Activated T-helper 1 cell treated with anti-CD3 and anti-CD28 coated beads, Interleukin-2, amount 50 U/mL, for 16 hours (primary cell): ENCODE measurements at regions not wholly inside any gene's neighbourhood (a gene's known extent, or its start where the extent isn't known, plus 50 kb on each side); places are given as distances from the start of the nearest gene placed in this dataset.

ENCODE experiments used
- DNase-seq, 2 donors: peaks; one replicate each; pipeline ENCODE4 v3.0.0-alpha.2; 2020; ENCODE audit warnings: low read depth in 1 of 2, low spot score in 1 of 2

DNA sequence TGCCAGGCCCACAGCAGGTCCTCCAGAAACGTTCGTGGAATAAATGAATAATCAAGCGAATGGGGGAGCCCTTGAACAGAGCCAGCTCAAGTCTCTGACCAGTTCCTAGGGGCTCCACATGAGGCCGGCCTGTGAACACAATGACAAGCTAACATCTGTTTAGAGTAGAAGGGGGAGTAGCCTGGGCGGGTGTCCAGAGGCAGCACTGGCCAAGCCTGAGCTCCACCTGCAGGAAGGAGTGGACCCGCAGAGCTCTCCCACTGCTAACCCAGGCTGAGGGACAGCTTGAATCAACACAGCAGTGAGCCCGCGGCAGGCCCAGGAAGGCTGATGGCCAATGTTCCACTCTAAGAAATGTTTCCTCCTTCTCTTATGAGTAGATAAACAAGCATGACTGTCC is 234.8 kb upstream of the RAB6C start:
- DNase-seq = no peak

DNA sequence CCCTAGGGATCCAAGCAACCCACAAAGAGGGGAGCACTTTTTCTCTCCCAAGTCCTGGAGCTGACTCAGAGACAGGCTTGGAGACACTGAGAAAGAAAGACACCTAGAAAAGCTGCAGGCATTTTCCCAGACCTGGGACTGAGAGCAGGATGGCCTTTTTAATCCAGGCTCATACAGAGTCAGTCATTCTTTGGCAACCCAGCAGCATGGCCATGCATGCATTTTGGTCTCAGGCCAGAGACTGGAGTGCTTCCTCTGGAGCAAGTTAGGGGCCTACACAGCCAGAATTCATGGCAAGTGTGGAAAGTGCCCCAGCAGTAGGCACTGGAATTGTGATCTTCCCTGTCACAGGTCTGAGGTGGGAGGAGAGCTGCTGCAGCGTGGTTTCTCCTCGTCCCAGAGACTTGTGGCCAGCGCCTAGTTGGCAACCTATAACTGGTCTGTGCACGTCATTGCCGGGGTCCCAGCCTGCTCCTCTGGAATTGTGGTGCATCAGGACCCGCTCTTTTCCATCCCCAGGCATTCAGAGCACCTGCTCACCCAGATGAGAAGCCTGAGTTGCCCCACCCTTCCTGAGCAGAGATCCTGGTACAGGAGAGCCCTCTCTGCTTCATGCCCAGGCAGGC is 231.9 kb upstream of the RAB6C start:
- no peak for DNase-seq

DNA sequence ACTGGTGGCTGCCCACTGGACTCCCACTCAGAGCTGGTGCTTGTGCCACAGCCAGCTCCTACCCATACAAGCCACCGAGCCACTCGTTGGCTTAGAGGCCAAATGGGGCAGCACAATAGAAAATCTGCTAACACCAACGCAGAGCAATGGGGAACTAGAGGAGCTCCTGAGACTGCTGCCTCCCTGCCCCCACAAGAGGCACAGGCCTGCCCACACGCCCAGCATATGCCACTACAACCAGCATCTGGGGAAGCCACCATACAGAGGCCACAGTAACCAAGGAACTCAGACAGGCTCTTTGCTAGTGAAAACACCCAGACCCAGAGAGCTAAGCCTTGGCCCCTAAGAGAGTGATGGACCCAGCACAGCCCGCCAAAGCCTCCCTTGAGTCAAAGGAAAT is 231.2 kb upstream of the RAB6C start:
- DNase-seq = no peak

- no peak for DNase-seq
These were observed 230.8 kb upstream of the RAB6C start for GRCh38 chr2:129748653-129749052.

GRCh38 chr2:129751409-129751808 is 228.1 kb upstream of the RAB6C start:
- no peak for DNase-seq

DNA sequence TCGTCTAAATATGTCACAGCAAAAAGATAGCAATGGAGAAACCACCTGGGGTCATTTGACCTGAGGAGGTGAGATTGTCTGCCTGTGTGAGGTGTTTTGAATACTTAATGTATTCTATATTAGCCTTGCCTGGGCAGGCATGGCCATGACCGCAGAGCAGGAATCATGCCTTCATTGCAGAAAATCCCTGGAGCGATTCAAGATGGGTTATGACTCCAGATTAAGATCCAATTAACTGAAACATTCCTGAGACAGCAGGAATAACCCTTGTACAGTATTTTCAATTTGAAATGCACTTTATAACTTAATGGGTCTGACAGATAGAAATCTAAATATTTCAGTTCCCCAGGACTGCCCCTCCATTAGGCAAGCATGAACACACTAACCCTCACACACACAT is 227.3 kb upstream of the RAB6C start:
- no peak for DNase-seq

DNA sequence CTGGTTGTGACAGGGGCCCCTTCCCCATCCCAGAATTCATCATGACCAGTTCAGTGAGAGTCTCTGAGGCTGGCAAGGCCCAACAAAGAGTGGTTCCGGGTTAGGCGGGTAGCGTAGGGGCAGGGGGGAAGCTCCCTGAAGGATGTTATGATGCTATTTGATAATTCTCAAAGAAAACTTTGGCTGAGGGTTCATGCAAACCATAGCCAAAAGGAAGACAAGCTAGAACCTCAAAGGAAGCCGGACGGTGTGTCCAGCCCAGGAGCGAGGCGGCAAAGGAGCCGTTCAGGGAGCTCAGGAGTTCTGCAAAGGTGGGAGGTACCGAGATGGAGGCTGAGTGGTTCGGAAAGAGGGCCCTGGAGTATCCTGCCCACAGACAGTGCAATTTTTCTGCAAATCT is 226.8 kb upstream of the RAB6C start:
- DNase-seq = no peak

DNA sequence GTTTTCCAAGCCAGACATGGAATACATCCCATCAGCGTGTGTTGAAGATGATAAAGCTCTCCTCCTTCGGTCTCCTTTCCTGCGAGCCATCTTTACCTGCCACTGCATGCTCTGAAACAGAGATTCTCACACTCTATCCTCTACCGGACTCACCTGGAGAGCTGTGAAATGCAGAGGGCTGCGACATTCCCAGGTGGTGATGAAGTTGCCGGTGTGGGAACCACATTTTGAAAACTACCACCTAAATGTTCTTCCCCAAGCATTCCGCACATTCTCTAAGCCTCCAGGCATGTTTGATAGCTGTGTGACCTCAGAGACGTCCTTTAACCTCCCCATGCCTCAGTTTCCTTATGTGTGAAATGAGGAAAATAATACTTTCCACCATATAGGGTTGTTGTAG is 226.2 kb upstream of the RAB6C start:
- DNase-seq = no peak

DNA sequence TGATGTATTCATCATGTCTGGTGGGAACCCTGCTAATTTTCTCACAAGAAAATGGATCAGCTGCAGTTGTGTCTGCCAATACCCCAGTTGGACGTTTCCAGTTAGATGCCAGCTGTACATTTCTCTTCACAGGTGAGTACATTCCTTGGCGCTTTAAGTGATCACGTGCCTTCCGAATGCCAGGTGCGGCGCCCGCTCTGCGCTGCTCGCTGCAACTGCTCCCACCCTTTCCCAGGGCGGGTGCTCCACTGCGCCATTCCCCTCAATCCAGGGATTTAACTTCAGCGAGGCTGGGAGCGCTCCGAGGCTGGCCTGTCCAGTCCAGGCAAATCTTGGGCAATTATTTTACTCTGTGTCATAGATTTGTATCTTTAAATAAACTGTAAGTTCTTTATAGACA is 225.0 kb upstream of the RAB6C start:
- DNase-seq = no peak

DNA sequence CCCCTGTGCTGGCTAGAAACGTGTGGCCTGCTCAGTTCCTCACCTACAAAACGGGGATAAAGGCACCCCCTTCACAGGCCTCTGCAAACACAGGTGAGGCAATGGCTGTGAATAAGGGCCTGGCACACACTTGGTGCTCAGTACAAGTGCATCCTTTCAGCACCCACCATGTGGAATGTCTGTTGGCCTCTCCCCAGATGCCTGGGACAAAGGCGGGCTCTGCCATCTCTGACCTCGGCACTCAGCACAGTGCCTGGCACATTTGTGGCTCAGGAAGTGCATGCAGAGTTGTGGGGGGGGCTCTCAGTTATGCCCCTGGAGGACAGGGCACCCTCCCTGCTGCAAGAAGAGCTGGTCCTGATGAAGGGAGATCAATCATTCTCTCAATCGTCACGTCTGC is 224.6 kb upstream of the RAB6C start:
- no peak for DNase-seq

DNA sequence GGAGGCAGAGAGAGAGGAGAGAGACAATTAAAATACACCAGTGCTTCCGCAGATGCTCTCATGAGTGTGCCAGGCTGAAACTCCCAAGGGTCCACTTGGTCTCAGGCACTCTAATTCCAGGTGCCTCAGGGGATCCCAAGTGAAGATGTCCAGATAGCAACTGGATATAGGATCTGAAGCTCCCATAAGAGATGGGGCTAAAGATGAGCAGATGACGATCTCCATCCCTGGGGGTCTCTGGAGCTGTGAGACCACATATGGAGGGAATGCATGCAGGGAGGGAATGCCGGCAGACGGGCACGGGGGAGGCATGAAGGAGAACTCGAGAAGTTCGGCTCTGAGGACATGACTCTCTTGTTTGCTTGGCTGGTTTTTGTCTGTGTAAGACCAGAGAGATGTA is 223.7 kb upstream of the RAB6C start:
- no peak for DNase-seq

- no peak for DNase-seq
These were observed 223.2 kb upstream of the RAB6C start for GRCh38 chr2:129756276-129756675.

GRCh38 chr2:129757366-129757914 is 222.0 kb upstream of the RAB6C start:
- DNase-seq = no peak

DNA sequence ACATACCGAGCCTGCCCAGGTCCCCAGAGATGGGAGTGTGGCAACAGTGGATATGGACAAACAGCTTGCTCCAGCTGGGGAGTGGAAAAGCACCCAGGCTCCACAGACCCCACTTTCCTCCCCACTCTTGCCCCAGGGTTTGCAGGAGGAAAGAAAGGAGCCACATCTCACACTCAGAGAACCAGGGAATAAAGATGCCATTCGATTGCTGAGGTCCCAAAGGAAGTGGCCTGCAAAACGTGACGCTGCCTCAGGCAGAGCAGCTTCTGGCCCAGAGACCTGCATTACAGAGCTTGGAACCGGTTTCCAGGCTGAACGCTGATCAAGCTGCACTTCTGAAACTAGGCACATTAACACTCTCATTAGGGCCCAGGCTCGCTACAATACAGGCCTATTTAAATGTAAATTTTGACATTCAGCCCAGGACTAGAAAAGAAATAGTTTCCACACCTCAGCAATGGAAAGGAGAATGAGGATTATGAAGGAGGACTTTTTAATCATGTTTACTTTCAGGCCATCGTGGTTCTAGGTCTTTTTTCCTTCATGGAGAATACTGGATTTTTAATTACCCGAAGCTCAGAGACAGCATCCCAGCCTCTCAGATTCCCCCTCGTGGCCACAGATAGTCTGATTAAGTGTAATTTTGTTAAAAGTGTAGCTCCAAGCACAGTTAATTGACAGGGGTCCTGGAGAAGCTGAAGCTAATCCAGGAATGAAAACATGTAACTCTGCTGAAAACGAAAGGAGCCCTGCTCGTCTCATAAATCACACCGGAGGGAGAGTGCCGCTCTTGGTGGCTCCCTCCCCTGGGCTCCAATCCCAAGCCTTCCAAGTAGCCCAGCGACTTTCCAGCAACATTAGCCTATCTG is 221.3 kb upstream of the RAB6C start:
- no peak for DNase-seq

DNA sequence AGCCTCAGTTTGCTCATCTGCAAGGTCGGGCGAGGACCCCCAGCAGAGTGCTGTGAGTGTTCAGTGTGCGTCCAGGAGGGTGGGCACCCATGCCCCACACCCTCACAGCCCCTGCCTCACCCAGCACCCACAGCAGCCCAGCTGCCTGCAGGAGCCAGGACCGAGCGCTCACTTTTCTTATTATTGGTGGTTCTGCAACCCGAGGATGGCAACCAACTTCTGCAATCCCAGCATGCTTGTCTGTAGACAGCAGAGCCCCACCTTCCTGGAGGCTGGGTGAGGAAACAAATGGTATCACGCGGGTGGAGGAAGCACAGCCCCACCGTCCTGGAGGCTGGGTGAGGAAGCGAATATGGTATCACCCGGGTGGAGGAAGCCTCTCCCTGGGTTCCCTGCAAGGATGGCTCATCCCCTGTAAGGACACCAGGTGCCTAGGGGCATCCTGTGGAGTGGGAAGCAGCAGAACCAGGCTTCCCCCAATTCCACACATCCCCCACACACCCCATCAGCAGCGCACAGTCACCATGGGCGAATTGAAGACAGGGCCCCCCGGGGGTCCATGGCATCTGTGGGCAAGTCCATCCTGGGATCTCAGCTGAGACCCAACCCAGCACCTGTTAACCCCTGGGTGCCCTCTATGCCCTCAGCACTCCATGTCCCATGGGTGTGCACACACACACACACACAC is 220.5 kb upstream of the RAB6C start:
- no peak for DNase-seq

GRCh38 chr2:129759472-129760010 is 219.9 kb upstream of the RAB6C start:
- DNase-seq = no peak

GRCh38 chr2:129760669-129761068 is 218.8 kb upstream of the RAB6C start:
- no peak for DNase-seq

DNA sequence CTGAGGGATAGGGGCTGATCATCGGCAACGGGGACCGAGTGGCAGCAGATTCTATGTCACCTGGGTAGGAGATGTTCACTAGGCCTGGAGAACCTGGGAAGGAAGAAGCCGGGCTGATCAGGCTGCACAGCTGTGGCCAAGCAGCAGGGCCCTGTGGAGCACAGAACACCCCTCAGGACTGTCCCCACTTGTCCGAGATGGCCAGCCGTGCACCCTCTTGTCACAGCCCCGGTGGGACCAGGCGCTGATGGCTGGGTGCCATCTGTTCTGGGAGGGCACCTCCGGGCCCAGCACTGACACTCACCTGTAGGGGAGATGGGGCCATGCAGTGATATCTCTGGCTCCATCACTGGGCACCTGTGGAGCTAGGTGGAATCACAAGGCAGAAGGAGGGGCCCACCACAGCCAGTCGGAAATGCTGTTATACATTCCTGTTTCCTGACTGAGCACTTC is 217.9 kb upstream of the RAB6C start:
- no peak for DNase-seq

GRCh38 chr2:129762386-129763189 is 216.9 kb upstream of the RAB6C start:
- no peak for DNase-seq

DNA sequence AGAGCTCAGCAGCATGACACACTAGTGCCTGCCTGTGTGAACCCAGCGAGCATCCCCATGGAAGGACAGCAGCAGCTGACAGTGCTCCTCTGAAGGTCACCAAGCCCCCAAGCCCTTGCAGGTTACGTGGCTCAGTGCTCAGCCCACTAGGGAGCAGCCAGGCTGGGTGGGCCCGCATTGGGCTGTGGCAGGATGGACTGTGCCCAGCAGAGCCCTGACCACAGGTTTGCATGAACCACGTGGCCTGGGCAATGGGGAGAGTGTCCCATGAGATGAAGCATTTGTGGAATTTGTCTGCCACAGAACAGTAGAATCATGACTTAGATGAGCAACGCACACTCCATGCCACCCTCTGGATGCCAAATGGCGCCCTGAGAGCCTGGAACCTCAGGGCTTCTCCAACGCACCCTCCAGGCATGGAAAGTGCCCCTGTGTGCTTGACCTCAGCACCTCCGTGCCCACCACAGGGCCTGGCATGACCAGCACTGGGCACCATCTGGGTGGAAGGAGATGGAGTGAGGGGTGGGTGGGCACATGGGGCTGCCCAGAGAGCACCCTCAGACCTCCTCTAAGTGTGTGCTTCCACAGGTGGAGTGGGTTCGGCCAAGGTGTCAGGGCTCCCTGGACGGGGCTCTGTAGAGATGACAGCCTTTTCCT is 216.1 kb upstream of the RAB6C start:
- no peak for DNase-seq
